ENCODE measurements at regions not wholly inside any gene's neighbourhood (a gene's known extent, or its start where the extent isn't known, plus 50 kb on each side); places are given as distances from the start of the nearest gene placed in this dataset.

DNA sequence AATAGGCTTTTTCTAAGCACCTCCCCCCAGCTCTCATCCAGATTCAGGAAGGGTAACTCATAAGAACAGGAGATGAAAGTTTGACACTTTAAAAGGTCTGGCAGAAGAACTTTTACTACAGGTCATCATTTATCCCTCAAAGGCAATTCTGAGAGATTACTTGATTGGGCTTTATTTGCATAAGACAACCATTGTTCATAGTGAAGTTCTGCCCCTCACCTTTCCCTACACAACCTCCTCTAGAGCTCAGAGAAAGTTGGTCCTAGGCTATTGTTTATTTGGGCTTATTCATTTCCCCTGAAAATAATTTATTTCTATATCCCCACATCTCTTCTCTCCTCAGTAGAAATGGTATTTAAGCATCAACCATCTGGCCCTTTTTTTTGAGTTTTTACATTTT is 568.4 kb downstream of the ZNF608 start:
- no peak for TF ChIP-seq CTCF (IDR thresholded peaks at IDR 0.05)
- TF ChIP-seq POLR2A (IDR thresholded peaks at IDR 0.05) = no peak

All from uterus (tissue), 2 donors.